CD4-positive, CD25-positive, alpha-beta regulatory T cell (primary cell): ENCODE measurements at regions not wholly inside any gene's neighbourhood (a gene's known extent, or its start where the extent isn't known, plus 50 kb on each side); places are given as distances from the start of the nearest gene placed in this dataset.

Experiments
- ATAC-seq, 2 donors: fragments of 150-1000 bp; cut with Tn5 transposase; one replicate each; pipeline ENCODE4 v1.10.0; 2021; ENCODE audit warnings: low read depth in 2 of 2, moderate number of reproducible peaks in 2 of 2, moderate library complexity in 1 of 2
- DNase-seq, 3 donors: peaks; one replicate each; pipeline versions ENCODE4 v3.0.0 to v3.0.0-alpha.2; 2012 to 2022; ENCODE audit warnings: mixed read lengths in 1 of 3
- H3K27ac ChIP-seq: one replicate; pipeline ENCODE4 v1.7.0; 2013; ENCODE audit warnings: mild to moderate bottlenecking, low read length; ENCODE audit not compliant: insufficient read depth, poor library complexity, severe bottlenecking
- H3K27me3 ChIP-seq: one replicate; pipeline ENCODE4 v1.7.0; 2013; ENCODE audit warnings: low read length; ENCODE audit not compliant: control insufficient read depth, insufficient read depth
- H3K36me3 ChIP-seq: one replicate; pipeline ENCODE4 v1.7.0; 2013; ENCODE audit warnings: mild to moderate bottlenecking, low read length, moderate library complexity; ENCODE audit not compliant: control insufficient read depth, insufficient read depth
- H3K4me1 ChIP-seq: 2 replicates; pipeline ENCODE4 v1.7.0; 2013; ENCODE audit warnings: mild to moderate bottlenecking, low read length; ENCODE audit not compliant: insufficient read depth, control insufficient read depth, poor library complexity, severe bottlenecking
- H3K4me3 ChIP-seq: one replicate; pipeline ENCODE4 v1.7.0; 2013; ENCODE audit warnings: low read depth, mild to moderate bottlenecking, low read length, moderate library complexity
- H3K9me3 ChIP-seq, 2 experiments: 1 replicate in 1 of 2; 2 replicates in 1 of 2; pipeline ENCODE4 v1.7.0; 2013; ENCODE audit warnings: low read length in 2 of 2, mild to moderate bottlenecking in 1 of 2, moderate library complexity in 1 of 2; ENCODE audit not compliant: control insufficient read depth in 2 of 2
- H3K27ac Mint-ChIP-seq, 3 donors: one replicate each; pipeline ENCODE4 v1.8.0; 2020 to 2022; ENCODE audit warnings: mild to moderate bottlenecking in 3 of 3, mixed read lengths in 3 of 3, moderate library complexity in 2 of 3
- H3K27me3 Mint-ChIP-seq: one replicate; pipeline ENCODE4 v1.8.0; 2022; ENCODE audit warnings: mild to moderate bottlenecking, mixed read lengths
- H3K36me3 Mint-ChIP-seq: one replicate; pipeline ENCODE4 v1.8.0; 2020; ENCODE audit warnings: mixed read lengths
- H3K4me1 Mint-ChIP-seq, 4 donors: one replicate each; pipeline ENCODE4 v1.8.0; 2020 to 2022; ENCODE audit warnings: mixed read lengths in 4 of 4, mild to moderate bottlenecking in 1 of 4
- H3K4me3 Mint-ChIP-seq, 4 donors: one replicate each; pipeline ENCODE4 v1.8.0; 2020 to 2022; ENCODE audit warnings: mild to moderate bottlenecking in 4 of 4, mixed read lengths in 4 of 4, moderate library complexity in 3 of 4
- H3K9me3 Mint-ChIP-seq, 7 donors: one replicate each; pipeline ENCODE4 v1.8.0; 2020 to 2022; ENCODE audit warnings: mixed read lengths in 7 of 7, mild to moderate bottlenecking in 3 of 7, moderate library complexity in 2 of 7

- Histone ChIP-seq H3K36me3 (no peaks in the 10 kb centered on the region), H3K9me3 (peaks cover 0 to 5% of the 10 kb centered on the region in 2 experiments), H3K27ac (no peak overlapping the region), H3K27me3 (no peaks in the 10 kb centered on the region), H3K4me1 (no peaks in the 10 kb centered on the region), H3K4me3 (no peak overlapping the region)
- Mint-ChIP-seq H3K27ac (no peak overlapping the region), H3K27me3 (no peaks in the 10 kb centered on the region), H3K4me3 (no peak overlapping the region), H3K36me3 (no peaks in the 10 kb centered on the region), H3K9me3 (peaks cover 0 to 15% (median 6%) of the 10 kb centered on the region in 7 donors), H3K4me1 (peaks cover 0 to 5% (median 0%) of the 10 kb centered on the region in 4 donors)
- DNase-seq = no peak
- no peak for ATAC-seq
These were observed 1319.5 kb downstream of the BRINP3 start for GRCh38 chr1:189158155-189158554.

- Histone ChIP-seq H3K27ac (no peak overlapping the region), H3K4me3 (no peak overlapping the region), H3K36me3 (no peaks in the 10 kb centered on the region), H3K27me3 (no peaks in the 10 kb centered on the region), H3K4me1 (no peaks in the 10 kb centered on the region), H3K9me3 (peaks cover 0 to 4% of the 10 kb centered on the region in 2 experiments)
- Mint-ChIP-seq H3K9me3 (peaks cover 2 to 15% (median 4%) of the 10 kb centered on the region in 7 donors), H3K36me3 (no peaks in the 10 kb centered on the region), H3K27ac (no peak overlapping the region), H3K27me3 (no peaks in the 10 kb centered on the region), H3K4me1 (no peaks in the 10 kb centered on the region), H3K4me3 (no peak overlapping the region)
- ATAC-seq (no peak), DNase-seq (no peak)
These were observed 1301.8 kb downstream of the BRINP3 start for GRCh38 chr1:189175889-189176288.

- DNase-seq = no peak
These were observed 1297.6 kb downstream of the BRINP3 start for GRCh38 chr1:189180057-189180456.

GRCh38 chr1:189185097-189185496 is 1292.6 kb downstream of the BRINP3 start:
- H3K4me3 Mint-ChIP-seq = no peak overlapping the region
- H3K36me3 ChIP-seq = no peaks in the 10 kb centered on the region
- H3K9me3 Mint-ChIP-seq = peaks cover 0 to 16% (median 2%) of the 10 kb centered on the region in 7 donors
- no peak for DNase-seq
- no peaks in the 10 kb centered on the region for H3K27me3 ChIP-seq
- H3K4me1 ChIP-seq = no peaks in the 10 kb centered on the region
- no peak overlapping the region for H3K27ac ChIP-seq
- ATAC-seq = no peak
- H3K4me3 ChIP-seq = no peak overlapping the region
- no peak overlapping the region for H3K27ac Mint-ChIP-seq
- H3K9me3 ChIP-seq = peaks cover 0 to 1% of the 10 kb centered on the region in 2 experiments
- no peaks in the 10 kb centered on the region for H3K27me3 Mint-ChIP-seq
- H3K4me1 Mint-ChIP-seq = no peaks in the 10 kb centered on the region
- no peaks in the 10 kb centered on the region for H3K36me3 Mint-ChIP-seq

More at GRCh38 chr1:189180057-189180456, 1297.6 kb downstream of the BRINP3 start:
- Histone ChIP-seq H3K36me3 (no peaks in the 10 kb centered on the region), H3K27ac (no peak overlapping the region), H3K27me3 (no peaks in the 10 kb centered on the region), H3K9me3 (peaks cover 0 to 2% of the 10 kb centered on the region in 2 experiments), H3K4me3 (no peak overlapping the region), H3K4me1 (no peaks in the 10 kb centered on the region)
- Mint-ChIP-seq H3K4me1 (no peaks in the 10 kb centered on the region), H3K9me3 (peaks cover 2 to 11% (median 3%) of the 10 kb centered on the region in 7 donors), H3K27ac (no peak overlapping the region), H3K4me3 (no peak overlapping the region), H3K36me3 (no peaks in the 10 kb centered on the region), H3K27me3 (no peaks in the 10 kb centered on the region)
- ATAC-seq = no peak

- H3K4me3 Mint-ChIP-seq = no peak overlapping the region
- H3K4me1 ChIP-seq = no peaks in the 10 kb centered on the region
- peaks cover 0 to 9% (median 2%) of the 10 kb centered on the region in 7 donors for H3K9me3 Mint-ChIP-seq
- no peak overlapping the region for H3K27ac Mint-ChIP-seq
- no peaks in the 10 kb centered on the region for H3K36me3 Mint-ChIP-seq
- no peak overlapping the region for H3K27ac ChIP-seq
- no peak overlapping the region for H3K4me3 ChIP-seq
- H3K4me1 Mint-ChIP-seq = no peaks in the 10 kb centered on the region
- no peaks in the 10 kb centered on the region for H3K27me3 Mint-ChIP-seq
- peaks cover 0 to 4% of the 10 kb centered on the region in 2 experiments for H3K9me3 ChIP-seq
- ATAC-seq (no peak), DNase-seq (no peak)
- no peaks in the 10 kb centered on the region for H3K36me3 ChIP-seq
- no peaks in the 10 kb centered on the region for H3K27me3 ChIP-seq
These were observed 1284.7 kb downstream of the BRINP3 start for GRCh38 chr1:189192741-189193520.

DNA sequence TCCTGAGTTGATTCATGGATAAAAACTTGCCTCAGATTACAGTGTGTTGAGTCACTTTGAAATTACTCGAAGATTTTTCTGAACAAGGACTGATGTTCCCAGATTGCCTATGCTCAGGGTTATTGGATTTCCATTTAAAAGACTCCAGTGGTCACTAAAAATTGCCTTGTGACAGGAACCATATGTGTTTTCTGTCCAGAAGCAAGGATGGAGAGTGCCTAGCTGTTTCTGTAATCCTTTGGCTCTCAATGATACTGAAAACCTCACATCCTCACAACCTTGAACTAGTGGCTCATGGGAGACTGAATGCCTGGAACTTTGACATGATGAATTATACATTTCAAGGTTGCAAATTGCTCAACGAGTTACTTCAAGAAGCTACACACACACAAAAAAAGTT is 1271.8 kb downstream of the BRINP3 start:
- Mint-ChIP-seq H3K36me3 (no peaks in the 10 kb centered on the region), H3K4me1 (no peaks in the 10 kb centered on the region), H3K4me3 (no peak overlapping the region), H3K27ac (no peak overlapping the region), H3K9me3 (peaks cover 0 to 10% (median 4%) of the 10 kb centered on the region in 7 donors), H3K27me3 (no peaks in the 10 kb centered on the region)
- Histone ChIP-seq H3K4me3 (no peak overlapping the region), H3K36me3 (no peaks in the 10 kb centered on the region), H3K4me1 (no peaks in the 10 kb centered on the region), H3K27me3 (no peaks in the 10 kb centered on the region), H3K27ac (no peak overlapping the region), H3K9me3 (no peaks in the 10 kb centered on the region)
- ATAC-seq (no peak), DNase-seq (no peak)

- Histone ChIP-seq H3K36me3 (no peaks in the 10 kb centered on the region), H3K27ac (no peak overlapping the region), H3K4me1 (no peaks in the 10 kb centered on the region), H3K4me3 (no peak overlapping the region), H3K9me3 (no peaks in the 10 kb centered on the region), H3K27me3 (no peaks in the 10 kb centered on the region)
- DNase-seq = no peak
- H3K4me1 Mint-ChIP-seq = no peaks in the 10 kb centered on the region
- peaks cover 0 to 10% (median 4%) of the 10 kb centered on the region in 7 donors for H3K9me3 Mint-ChIP-seq
- no peak for ATAC-seq
- H3K27me3 Mint-ChIP-seq = no peaks in the 10 kb centered on the region
- no peaks in the 10 kb centered on the region for H3K36me3 Mint-ChIP-seq
- no peak overlapping the region for H3K4me3 Mint-ChIP-seq
- H3K27ac Mint-ChIP-seq = no peak overlapping the region
These were observed 1271.0 kb downstream of the BRINP3 start for GRCh38 chr1:189206617-189207016.

DNA sequence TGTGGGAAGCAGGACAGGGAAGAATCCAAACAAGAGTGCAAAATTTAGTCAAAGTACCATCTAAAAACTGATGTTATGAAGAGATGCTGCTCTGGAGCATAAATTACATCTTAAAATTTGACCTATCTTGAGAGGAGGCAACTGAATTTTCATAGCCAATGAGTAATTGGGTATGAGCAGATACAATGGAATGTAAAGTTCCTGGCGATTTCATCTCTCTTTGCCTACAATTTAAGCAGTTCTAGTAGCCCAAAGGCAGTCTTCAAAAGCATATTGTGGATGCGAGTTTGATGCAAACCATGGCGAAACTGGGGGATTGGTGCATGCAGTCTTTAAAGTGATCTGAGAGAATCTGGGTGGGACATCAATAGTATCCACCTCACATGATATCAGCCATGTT is 1265.9 kb downstream of the BRINP3 start:
- ATAC-seq = no peak
- no peaks in the 10 kb centered on the region for H3K4me1 Mint-ChIP-seq
- no peak overlapping the region for H3K4me3 Mint-ChIP-seq
- Histone ChIP-seq H3K4me3 (no peak overlapping the region), H3K27me3 (no peaks in the 10 kb centered on the region), H3K9me3 (no peaks in the 10 kb centered on the region), H3K4me1 (no peaks in the 10 kb centered on the region), H3K36me3 (no peaks in the 10 kb centered on the region), H3K27ac (no peak overlapping the region)
- peaks cover 0 to 10% (median 1%) of the 10 kb centered on the region in 7 donors for H3K9me3 Mint-ChIP-seq
- no peak overlapping the region for H3K27ac Mint-ChIP-seq
- no peaks in the 10 kb centered on the region for H3K36me3 Mint-ChIP-seq
- no peaks in the 10 kb centered on the region for H3K27me3 Mint-ChIP-seq
- no peak for DNase-seq
